Glutamatergic neuron (in vitro differentiated cells): ENCODE measurements at regions not wholly inside any gene's neighbourhood (a gene's known extent, or its start where the extent isn't known, plus 50 kb on each side); places are given as distances from the start of the nearest gene placed in this dataset.

Source experiments
- DNase-seq: peaks from one replicate; pipeline ENCODE4 v3.0.0; 2022
- H3K27ac Mint-ChIP-seq: one replicate; pipeline ENCODE4 v1.8.0; 2020; ENCODE audit warnings: mild to moderate bottlenecking, mixed read lengths, inconsistent platforms; ENCODE audit not compliant: unreplicated experiment
- H3K27me3 Mint-ChIP-seq: one replicate; pipeline ENCODE4 v1.8.0; 2020; ENCODE audit warnings: mild to moderate bottlenecking, moderate library complexity, mixed read lengths, inconsistent platforms; ENCODE audit not compliant: unreplicated experiment
- H3K36me3 Mint-ChIP-seq: one replicate; pipeline ENCODE4 v1.8.0; 2020; ENCODE audit warnings: mild to moderate bottlenecking, mixed read lengths, inconsistent platforms; ENCODE audit not compliant: unreplicated experiment
- H3K4me1 Mint-ChIP-seq: one replicate; pipeline ENCODE4 v1.8.0; 2020; ENCODE audit warnings: mild to moderate bottlenecking, low read depth, mixed read lengths, inconsistent platforms; ENCODE audit not compliant: unreplicated experiment
- H3K4me3 Mint-ChIP-seq: one replicate; pipeline ENCODE4 v1.8.0; 2020; ENCODE audit warnings: mild to moderate bottlenecking, mixed read lengths, inconsistent platforms; ENCODE audit not compliant: unreplicated experiment
- H3K9me3 Mint-ChIP-seq: one replicate; pipeline ENCODE4 v1.8.0; 2020; ENCODE audit warnings: mild to moderate bottlenecking, moderate library complexity, mixed read lengths, inconsistent platforms; ENCODE audit not compliant: unreplicated experiment
- TF ChIP-seq, protein P1 (sequence below): fragments of 200-600 bp; sonication (generic); IDR thresholded peaks from one replicate; pipeline ENCODE4 v1.5.0; 2021; ENCODE audit not compliant: partially characterized antibody, unreplicated experiment

DNA sequence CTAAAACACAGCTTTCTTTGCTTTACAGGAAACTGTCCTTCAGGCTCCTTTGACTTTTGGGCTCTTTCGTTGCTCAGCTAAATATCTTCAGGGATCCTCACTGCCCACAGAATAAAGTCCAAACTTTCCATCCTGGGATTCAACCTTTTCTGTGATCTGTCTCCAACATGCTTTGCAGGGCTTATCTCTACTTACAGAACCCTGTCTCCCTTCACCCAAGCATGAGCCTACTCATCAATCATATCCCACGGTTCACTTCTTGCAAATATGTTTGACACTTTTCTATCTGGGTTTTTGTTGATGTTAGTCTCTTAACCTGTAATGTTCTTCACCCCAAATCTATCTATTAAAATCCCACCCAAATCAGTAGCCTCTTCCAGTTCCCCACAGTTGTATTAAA, 93.5 kb upstream of the ADRA1D start:
- Mint-ChIP-seq H3K27me3 (no peaks in the 10 kb centered on the region), H3K9me3 (peaks cover 1% of the 10 kb centered on the region), H3K4me3 (no peak overlapping the region)

DNA sequence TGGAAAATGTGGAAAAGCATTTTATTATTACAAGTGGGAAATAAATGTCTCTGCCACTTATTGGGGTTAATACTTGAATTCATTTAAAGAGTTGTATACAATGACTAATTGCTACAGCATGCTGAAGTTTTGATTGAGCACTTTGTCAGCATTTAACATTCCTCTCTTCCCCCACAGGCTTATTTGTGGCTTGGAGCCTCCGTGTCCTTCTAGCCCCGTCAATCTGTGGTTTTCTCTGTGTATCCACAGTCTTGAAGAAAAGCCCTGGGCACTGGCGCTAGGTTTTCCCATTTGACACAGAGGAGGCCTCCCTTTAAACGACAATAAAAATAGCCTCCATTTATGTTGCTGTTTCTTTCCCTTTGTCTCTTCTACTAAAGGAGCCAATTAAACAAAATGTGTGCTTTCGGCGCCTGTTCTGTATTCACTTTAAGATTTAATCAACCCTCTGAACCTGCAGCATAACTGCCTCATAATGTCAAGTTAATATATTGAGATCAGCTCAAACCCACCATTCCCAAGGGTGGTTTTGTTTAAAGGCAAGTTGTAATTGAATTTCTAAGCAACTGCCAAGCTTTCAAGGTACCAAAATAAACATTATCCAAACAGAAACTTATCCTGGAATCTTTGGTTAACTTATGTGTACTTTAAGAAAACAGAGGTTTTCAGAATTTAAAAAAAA, 92.9 kb upstream of the ADRA1D start:
- Mint-ChIP-seq H3K27ac (no peak overlapping the region), H3K36me3 (no peaks in the 10 kb centered on the region), H3K4me3 (no peak overlapping the region), H3K27me3 (no peaks in the 10 kb centered on the region), H3K9me3 (peaks cover 1% of the 10 kb centered on the region), H3K4me1 (no peaks in the 10 kb centered on the region)
- DNase-seq = no peak
- TF ChIP-seq, protein P1, sequence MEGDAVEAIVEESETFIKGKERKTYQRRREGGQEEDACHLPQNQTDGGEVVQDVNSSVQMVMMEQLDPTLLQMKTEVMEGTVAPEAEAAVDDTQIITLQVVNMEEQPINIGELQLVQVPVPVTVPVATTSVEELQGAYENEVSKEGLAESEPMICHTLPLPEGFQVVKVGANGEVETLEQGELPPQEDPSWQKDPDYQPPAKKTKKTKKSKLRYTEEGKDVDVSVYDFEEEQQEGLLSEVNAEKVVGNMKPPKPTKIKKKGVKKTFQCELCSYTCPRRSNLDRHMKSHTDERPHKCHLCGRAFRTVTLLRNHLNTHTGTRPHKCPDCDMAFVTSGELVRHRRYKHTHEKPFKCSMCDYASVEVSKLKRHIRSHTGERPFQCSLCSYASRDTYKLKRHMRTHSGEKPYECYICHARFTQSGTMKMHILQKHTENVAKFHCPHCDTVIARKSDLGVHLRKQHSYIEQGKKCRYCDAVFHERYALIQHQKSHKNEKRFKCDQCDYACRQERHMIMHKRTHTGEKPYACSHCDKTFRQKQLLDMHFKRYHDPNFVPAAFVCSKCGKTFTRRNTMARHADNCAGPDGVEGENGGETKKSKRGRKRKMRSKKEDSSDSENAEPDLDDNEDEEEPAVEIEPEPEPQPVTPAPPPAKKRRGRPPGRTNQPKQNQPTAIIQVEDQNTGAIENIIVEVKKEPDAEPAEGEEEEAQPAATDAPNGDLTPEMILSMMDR = no peak

More for the DNA sequence above, 93.5 kb upstream of the ADRA1D start:
- TF ChIP-seq, protein P1 = no peak
- DNase-seq = no peak
- H3K4me1 Mint-ChIP-seq = no peaks in the 10 kb centered on the region
- no peaks in the 10 kb centered on the region for H3K36me3 Mint-ChIP-seq
- no peak overlapping the region for H3K27ac Mint-ChIP-seq

DNA sequence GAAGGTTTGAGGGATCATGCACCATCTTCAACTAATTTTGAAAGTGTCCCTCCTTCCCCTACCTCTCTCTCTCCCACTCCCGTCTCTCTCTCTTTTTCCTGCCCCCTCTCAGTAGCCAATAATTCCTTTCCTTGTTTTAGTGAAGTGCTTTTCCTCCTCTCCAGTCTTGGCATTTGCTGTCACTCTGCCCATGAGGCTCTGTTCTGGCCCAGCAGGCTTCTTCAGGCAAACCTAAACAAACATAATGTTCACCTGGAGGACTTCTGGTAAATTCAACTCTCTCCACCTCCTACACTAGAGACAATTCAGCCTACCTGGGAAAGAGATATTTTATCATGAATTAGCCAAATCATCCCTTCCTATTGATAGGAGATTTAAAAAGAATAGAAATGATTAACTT, 86.6 kb upstream of the ADRA1D start:
- H3K36me3 Mint-ChIP-seq = no peaks in the 10 kb centered on the region
- no peaks in the 10 kb centered on the region for H3K4me1 Mint-ChIP-seq
- H3K4me3 Mint-ChIP-seq = no peak overlapping the region
- TF ChIP-seq, protein P1 = no peak
- H3K27me3 Mint-ChIP-seq = peaks cover 3% of the 10 kb centered on the region
- no peaks in the 10 kb centered on the region for H3K9me3 Mint-ChIP-seq
- H3K27ac Mint-ChIP-seq = no peak overlapping the region
- no peak for DNase-seq

DNA sequence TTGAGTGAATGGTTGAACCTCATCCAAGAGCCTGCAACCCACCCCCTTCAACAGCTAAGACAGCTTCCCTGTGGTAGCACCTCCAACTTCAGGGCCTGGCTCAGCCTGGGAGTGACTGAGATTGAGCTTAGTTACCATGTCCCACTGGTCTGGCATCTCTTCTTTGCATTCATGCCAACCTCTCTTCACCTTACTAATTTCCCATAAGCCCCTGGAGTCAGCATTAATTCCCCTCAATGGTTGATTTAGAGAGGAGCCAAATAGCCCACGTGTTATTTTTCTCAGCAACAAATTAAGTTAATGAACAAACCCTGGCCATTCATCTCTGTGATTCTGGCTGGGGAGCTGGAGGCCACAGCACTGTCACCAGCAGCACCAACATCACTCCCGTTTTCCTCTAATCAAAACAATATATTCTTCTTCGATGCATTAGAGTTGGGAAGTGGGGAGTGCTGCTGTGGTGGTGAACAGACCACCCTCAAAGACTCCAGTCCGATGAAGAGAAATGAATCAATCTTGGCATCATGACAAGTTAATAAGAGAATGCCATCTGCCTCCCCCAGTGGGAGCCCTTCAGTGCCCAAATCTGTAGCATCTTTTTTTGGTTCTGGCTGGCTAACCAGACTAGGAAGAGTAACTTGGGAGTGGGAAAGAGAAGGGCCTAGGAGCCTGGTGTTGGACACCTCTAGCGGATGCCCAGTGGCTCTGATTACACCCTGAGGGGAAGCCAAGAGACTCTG, 83.2 kb upstream of the ADRA1D start:
- peaks cover 5% of the 10 kb centered on the region for H3K27me3 Mint-ChIP-seq
- DNase-seq = no peak
- H3K4me3 Mint-ChIP-seq = no peak overlapping the region
- H3K4me1 Mint-ChIP-seq = no peaks in the 10 kb centered on the region
- TF ChIP-seq, protein P1 = no peak
- H3K27ac Mint-ChIP-seq = no peak overlapping the region
- peaks cover 4% of the 10 kb centered on the region for H3K9me3 Mint-ChIP-seq
- no peaks in the 10 kb centered on the region for H3K36me3 Mint-ChIP-seq

DNA sequence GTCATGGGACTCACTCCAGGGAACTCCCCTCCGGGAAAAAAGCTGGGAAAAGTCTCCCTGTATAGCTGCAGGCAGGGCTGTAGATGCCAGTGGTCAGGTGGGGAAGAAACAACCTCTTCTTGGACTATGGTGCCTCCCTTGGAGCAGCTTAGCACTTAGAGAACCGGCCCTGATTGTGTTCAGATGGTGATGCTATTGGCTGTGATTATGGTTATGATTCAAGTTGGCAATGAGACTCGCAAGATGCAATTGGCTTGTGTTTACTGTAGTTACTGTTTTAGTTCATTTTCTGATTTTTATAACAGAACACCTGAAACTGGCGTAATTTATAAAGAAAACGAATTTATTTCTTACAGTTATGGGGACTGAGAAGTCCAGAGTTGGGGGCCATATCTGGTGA, 80.9 kb upstream of the ADRA1D start:
- no peak for DNase-seq
- TF ChIP-seq, protein P1 = no peak

More for the DNA sequence above, 80.9 kb upstream of the ADRA1D start:
- Mint-ChIP-seq H3K36me3 (peaks cover 2% of the 10 kb centered on the region), H3K27ac (no peak overlapping the region), H3K4me1 (no peaks in the 10 kb centered on the region), H3K9me3 (peaks cover 4% of the 10 kb centered on the region), H3K4me3 (no peak overlapping the region), H3K27me3 (peaks cover 2% of the 10 kb centered on the region)
